ENCODE measurements at regions not wholly inside any gene's neighbourhood (a gene's known extent, or its start where the extent isn't known, plus 50 kb on each side); places are given as distances from the start of the nearest gene placed in this dataset.

GRCh38 chr4:13990596-13991589 is 363.4 kb upstream of the BOD1L1 start:
- Mint-ChIP-seq H3K4me1 (peaks cover 7% of the 10 kb centered on the region), H3K9me3 (no peaks in the 10 kb centered on the region), H3K36me3 (ENCODE audit: low read depth) (no peaks in the 10 kb centered on the region), H3K27ac (no peak overlapping the region), H3K27me3 (ENCODE audit: insufficient read depth) (no peaks in the 10 kb centered on the region), H3K4me3 (no peak overlapping the region)
- Histone ChIP-seq H3K4me1 (ENCODE audit: control insufficient read depth, insufficient read depth, low read length) (no peaks in the 10 kb centered on the region), H3K36me3 (ENCODE audit: control insufficient read depth, insufficient read depth, low read length) (no peaks in the 10 kb centered on the region), H3K4me3 (ENCODE audit: low read length) (no peak overlapping the region), H3K27ac (ENCODE audit: low read depth, low read length) (no peak overlapping the region), H3K9ac (ENCODE audit: extremely low read depth, low read length, poor library complexity, severe bottlenecking) (no peak overlapping the region), H3K27me3 (ENCODE audit: control insufficient read depth, insufficient read depth, low read length, poor library complexity, severe bottlenecking) (no peaks in the 10 kb centered on the region), H3K9me3 (ENCODE audit: control insufficient read depth, low read length) (no peaks in the 10 kb centered on the region)
- WGBS, 2 experiments (ENCODE audit: insufficient coverage in 1 of 2, insufficient read length in 1 of 2), result 20 to 59% methylated on average over 1 to 4 of the region's 4 CpGs
- DNase-seq, result no peak
- no peak for TF ChIP-seq CTCF (conservative IDR thresholded peaks at IDR 0.05)

GRCh38 chr4:13992041-13992440 is 364.5 kb upstream of the BOD1L1 start:
- Mint-ChIP-seq H3K36me3 (ENCODE audit: low read depth) (no peaks in the 10 kb centered on the region), H3K27me3 (ENCODE audit: insufficient read depth) (no peaks in the 10 kb centered on the region), H3K4me1 (peaks cover 7% of the 10 kb centered on the region), H3K27ac (no peak overlapping the region), H3K4me3 (no peak overlapping the region), H3K9me3 (no peaks in the 10 kb centered on the region)
- DNase-seq, result no peak
- Histone ChIP-seq H3K4me3 (ENCODE audit: low read length) (no peak overlapping the region), H3K9me3 (ENCODE audit: control insufficient read depth, low read length) (no peaks in the 10 kb centered on the region), H3K9ac (ENCODE audit: extremely low read depth, low read length, poor library complexity, severe bottlenecking) (no peak overlapping the region), H3K4me1 (ENCODE audit: control insufficient read depth, insufficient read depth, low read length) (no peaks in the 10 kb centered on the region), H3K27ac (ENCODE audit: low read depth, low read length) (no peak overlapping the region), H3K36me3 (ENCODE audit: control insufficient read depth, insufficient read depth, low read length) (no peaks in the 10 kb centered on the region), H3K27me3 (ENCODE audit: control insufficient read depth, insufficient read depth, low read length, poor library complexity, severe bottlenecking) (no peaks in the 10 kb centered on the region)
- WGBS, 2 experiments (ENCODE audit: insufficient coverage in 1 of 2, insufficient read length in 1 of 2), result 92 to 94% methylated on average over 2 of the region's 2 CpGs
- TF ChIP-seq CTCF (conservative IDR thresholded peaks at IDR 0.05), result no peak

GRCh38 chr4:13992975-13993520 is 365.5 kb upstream of the BOD1L1 start:
- no peaks in the 10 kb centered on the region for H3K9me3 ChIP-seq (ENCODE audit: control insufficient read depth, low read length)
- no peaks in the 10 kb centered on the region for H3K27me3 ChIP-seq (ENCODE audit: control insufficient read depth, insufficient read depth, low read length, poor library complexity, severe bottlenecking)
- WGBS, 2 experiments (ENCODE audit: insufficient coverage in 1 of 2, insufficient read length in 1 of 2), result no CpG with 5 or more reads among the region's 1 CpG
- H3K27me3 Mint-ChIP-seq (ENCODE audit: insufficient read depth), result no peaks in the 10 kb centered on the region
- H3K27ac Mint-ChIP-seq, result no peak overlapping the region
- peaks cover 7% of the 10 kb centered on the region for H3K4me1 Mint-ChIP-seq
- no peak overlapping the region for H3K4me3 ChIP-seq (ENCODE audit: low read length)
- H3K9me3 Mint-ChIP-seq, result no peaks in the 10 kb centered on the region
- H3K36me3 ChIP-seq (ENCODE audit: control insufficient read depth, insufficient read depth, low read length), result no peaks in the 10 kb centered on the region
- DNase-seq, result no peak
- H3K4me3 Mint-ChIP-seq, result no peak overlapping the region
- H3K9ac ChIP-seq (ENCODE audit: extremely low read depth, low read length, poor library complexity, severe bottlenecking), result no peak overlapping the region
- TF ChIP-seq CTCF (conservative IDR thresholded peaks at IDR 0.05), result no peak
- H3K27ac ChIP-seq (ENCODE audit: low read depth, low read length), result no peak overlapping the region
- no peaks in the 10 kb centered on the region for H3K36me3 Mint-ChIP-seq (ENCODE audit: low read depth)
- no peaks in the 10 kb centered on the region for H3K4me1 ChIP-seq (ENCODE audit: control insufficient read depth, insufficient read depth, low read length)
